Hematopoietic multipotent progenitor cell (in vitro differentiated cells): ENCODE measurements at regions not wholly inside any gene's neighbourhood (a gene's known extent, or its start where the extent isn't known, plus 50 kb on each side); places are given as distances from the start of the nearest gene placed in this dataset.

ENCODE experiments used
- DNase-seq, 3 donors: peaks; one replicate each; pipeline ENCODE4 v3.0.0-alpha.2; 2011 to 2015; ENCODE audit warnings: low read depth in 2 of 3, low spot score in 2 of 3

GRCh38 chr18:64668461-64668962, 519.6 kb upstream of the LINC00305 start:
- no peak for DNase-seq

- no peak for DNase-seq
These were observed 514.2 kb upstream of the LINC00305 start for GRCh38 chr18:64663086-64663485.

- DNase-seq, result no peak
These were observed 510.3 kb upstream of the LINC00305 start for GRCh38 chr18:64659196-64659595.

- DNase-seq, result no peak
These were observed 504.2 kb upstream of the LINC00305 start for GRCh38 chr18:64653068-64653467.

GRCh38 chr18:64650068-64650467, 501.2 kb upstream of the LINC00305 start:
- no peak for DNase-seq

GRCh38 chr18:64645753-64646152, 496.9 kb upstream of the LINC00305 start:
- no peak for DNase-seq

GRCh38 chr18:64639536-64639935, 490.6 kb upstream of the LINC00305 start:
- DNase-seq, result no peak

- no peak for DNase-seq
These were observed 472.2 kb upstream of the LINC00305 start for GRCh38 chr18:64620971-64621560.

GRCh38 chr18:64618390-64618789, 469.5 kb upstream of the LINC00305 start:
- DNase-seq, result no peak

GRCh38 chr18:64615021-64615420, 466.1 kb upstream of the LINC00305 start:
- no peak for DNase-seq

- no peak for DNase-seq
These were observed 465.6 kb upstream of the LINC00305 start for GRCh38 chr18:64614446-64614845.

GRCh38 chr18:64592246-64592645, 443.4 kb upstream of the LINC00305 start:
- DNase-seq, result no peak

- DNase-seq, result no peak
These were observed 440.1 kb upstream of the LINC00305 start for GRCh38 chr18:64589000-64589399.

GRCh38 chr18:64566456-64566855, 417.6 kb upstream of the LINC00305 start:
- DNase-seq, result no peak

GRCh38 chr18:64562651-64563050, 413.8 kb upstream of the LINC00305 start:
- DNase-seq, result no peak

- no peak for DNase-seq
These were observed 397.6 kb upstream of the LINC00305 start for GRCh38 chr18:64546451-64546850.

- no peak for DNase-seq
These were observed 391.0 kb upstream of the LINC00305 start for GRCh38 chr18:64539847-64540246.

- DNase-seq, result no peak
These were observed 379.8 kb upstream of the LINC00305 start for GRCh38 chr18:64528646-64529045.

- no peak for DNase-seq
These were observed 370.3 kb upstream of the LINC00305 start for GRCh38 chr18:64519201-64519600.

- no peak for DNase-seq
These were observed 369.3 kb upstream of the LINC00305 start for GRCh38 chr18:64518191-64518590.

GRCh38 chr18:64513401-64513800, 364.5 kb upstream of the LINC00305 start:
- no peak for DNase-seq

- no peak for DNase-seq
These were observed 341.3 kb upstream of the LINC00305 start for GRCh38 chr18:64490207-64490606.

GRCh38 chr18:64488698-64489097, 339.8 kb upstream of the LINC00305 start:
- no peak for DNase-seq
